ENCODE measurements at regions not wholly inside any gene's neighbourhood (a gene's known extent, or its start where the extent isn't known, plus 50 kb on each side); places are given as distances from the start of the nearest gene placed in this dataset.

- DNase-seq, result peak; percentile 55
Measured at GRCh38 chr1:209249785-209250440, 333.6 kb upstream of the CAMK1G start.

GRCh38 chr1:209250861-209251636 lies 332.5 kb upstream of the CAMK1G start:
- DNase-seq, result no peak

DNA sequence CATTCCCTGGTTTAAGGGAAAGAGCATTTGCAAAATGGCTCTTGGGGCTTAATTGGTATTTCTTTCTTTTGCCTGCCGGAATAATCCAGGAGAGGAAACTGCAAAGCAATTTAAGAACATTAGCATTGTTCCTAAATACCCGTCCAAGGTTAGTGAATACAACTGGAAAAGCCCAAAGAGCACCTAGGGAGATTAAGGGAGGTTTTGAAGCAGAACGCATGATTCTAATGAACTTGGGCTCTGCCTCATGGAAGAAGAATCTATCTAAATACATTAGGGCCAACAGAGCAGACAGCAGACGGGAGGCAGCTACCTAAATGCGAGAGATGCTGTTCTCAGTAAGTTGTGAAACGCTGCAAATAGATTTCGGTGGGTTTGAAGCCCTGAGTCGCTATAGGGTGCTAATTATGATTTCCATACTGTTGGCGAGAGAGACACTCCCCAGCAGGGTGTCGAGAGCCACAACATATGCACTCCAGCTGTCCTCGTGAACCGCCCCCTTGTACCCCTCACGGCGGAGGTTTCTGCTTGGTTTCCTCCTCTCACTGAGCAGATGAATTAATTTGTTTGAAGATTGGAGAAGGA lies 326.7 kb upstream of the CAMK1G start:
- no peak for DNase-seq

DNA sequence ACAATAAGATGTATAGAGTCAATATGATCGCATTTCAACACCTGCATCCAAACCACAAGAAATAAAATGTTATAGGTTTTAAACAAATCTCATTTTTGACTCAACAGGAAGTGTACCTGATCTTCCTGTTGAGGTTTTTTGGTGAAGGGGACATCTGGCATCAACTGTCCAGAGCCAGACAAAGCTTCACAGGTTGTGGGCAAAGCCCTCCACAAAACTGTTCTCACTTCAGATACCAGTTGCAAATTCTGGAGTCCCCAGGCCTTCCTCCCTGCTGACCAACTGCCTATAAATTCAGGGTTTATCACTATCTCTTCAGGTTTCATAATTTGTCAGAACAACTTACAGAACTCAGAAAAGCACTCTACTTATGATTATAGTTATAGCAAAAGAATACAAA lies 326.1 kb upstream of the CAMK1G start:
- no peak for DNase-seq

DNA sequence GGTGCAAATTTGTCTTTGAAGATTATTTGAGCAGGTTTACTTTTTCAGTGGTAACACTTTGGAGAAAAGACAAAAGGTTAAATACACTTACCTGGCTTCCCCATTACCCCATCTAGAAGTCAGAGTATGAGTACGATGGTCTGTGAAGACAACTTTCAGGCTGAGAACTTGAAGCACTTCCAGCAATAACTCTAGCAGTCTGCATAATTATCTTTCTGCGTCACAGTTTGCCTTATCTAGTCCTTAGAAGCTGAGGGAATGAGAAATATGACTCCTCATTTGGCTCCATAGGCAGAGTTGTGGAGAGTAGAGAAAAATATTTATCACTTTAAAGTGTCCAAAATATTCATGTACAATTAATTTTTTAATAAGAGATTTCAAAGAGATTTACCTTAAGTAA lies 323.4 kb upstream of the CAMK1G start:
- no peak for DNase-seq

DNA sequence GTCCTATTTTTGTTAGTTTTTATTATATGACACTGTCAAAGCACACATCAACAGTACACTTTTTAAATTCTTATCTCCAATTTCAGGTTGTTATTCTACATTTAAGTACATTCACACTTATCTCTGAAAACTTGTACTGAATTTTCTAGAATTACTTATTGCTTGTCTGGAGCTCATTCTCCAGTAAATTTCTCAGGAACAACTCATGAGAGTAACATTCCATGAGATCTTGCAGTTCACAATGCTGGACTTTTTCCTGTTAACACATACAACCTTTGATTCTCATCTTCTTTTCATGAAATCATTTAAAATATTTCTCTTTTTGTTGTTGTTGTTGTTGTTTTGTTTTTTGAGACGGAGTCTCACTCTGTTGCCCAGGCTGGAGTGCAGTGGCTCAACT lies 320.9 kb upstream of the CAMK1G start:
- no peak for DNase-seq

- DNase-seq, result no peak
Measured at GRCh38 chr1:209265301-209265700, 318.2 kb upstream of the CAMK1G start.

GRCh38 chr1:209266590-209267205 lies 316.8 kb upstream of the CAMK1G start:
- no peak for DNase-seq

- no peak for DNase-seq
Measured at GRCh38 chr1:209267968-209268367, 315.5 kb upstream of the CAMK1G start.

- DNase-seq, result no peak
Measured at GRCh38 chr1:209268479-209268878, 315.0 kb upstream of the CAMK1G start.

DNA sequence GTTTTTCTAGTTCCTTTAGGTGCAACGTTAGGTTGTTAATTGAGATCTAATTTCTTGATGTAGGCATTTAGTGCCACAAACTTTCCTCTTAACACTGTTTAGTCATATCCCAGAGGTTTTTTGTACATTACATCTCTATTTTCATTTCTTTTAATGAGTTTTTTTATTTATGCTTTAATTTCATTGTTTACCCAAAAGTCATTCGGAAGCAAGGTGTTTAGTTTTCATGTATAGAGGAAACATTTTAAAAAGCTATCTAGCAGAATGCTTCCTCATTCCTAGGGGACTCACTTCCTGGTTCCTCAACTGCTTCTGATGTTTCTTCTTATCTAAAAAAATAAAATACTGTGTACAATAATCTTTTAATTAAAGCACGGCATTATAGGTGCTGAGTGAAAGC lies 307.2 kb upstream of the CAMK1G start:
- DNase-seq, result no peak

DNA sequence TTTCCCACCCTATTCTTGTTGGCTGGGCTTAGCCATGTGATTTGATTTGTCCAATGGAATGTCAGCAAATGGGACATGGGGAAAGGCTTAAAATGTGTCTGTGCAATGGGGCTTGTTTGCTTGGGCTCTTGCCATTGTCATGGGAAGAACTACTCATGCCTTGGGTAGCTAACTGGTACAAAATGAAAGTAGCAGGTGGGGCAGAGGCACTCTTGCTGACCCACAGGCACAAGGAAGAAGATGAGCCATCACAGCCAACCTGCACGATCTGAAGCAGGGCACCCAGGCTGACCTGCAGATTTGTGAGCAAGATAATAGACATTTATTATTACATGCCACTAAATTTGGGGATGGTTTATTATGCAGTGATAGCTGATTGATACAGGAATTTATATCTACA lies 305.9 kb upstream of the CAMK1G start:
- DNase-seq, result no peak

DNA sequence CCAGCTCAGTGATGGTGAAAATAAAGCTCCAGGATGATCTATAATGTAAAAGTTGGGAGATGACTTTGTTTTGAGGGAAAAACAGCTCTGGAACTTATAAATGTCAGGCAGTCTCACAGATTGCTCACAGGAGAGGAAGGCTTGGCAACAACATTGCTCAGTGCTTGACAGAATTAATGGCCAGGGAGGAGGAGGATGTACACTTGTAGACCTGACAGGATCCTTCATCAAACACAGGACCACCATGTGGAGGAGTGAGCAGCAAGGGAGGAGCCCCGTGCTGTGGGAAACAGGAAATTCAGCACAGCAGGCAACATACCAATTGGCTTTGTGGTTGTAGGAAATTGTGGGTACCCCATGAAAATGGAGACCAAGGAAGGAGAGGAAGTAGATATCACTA lies 291.8 kb upstream of the CAMK1G start:
- DNase-seq, result no peak

DNA sequence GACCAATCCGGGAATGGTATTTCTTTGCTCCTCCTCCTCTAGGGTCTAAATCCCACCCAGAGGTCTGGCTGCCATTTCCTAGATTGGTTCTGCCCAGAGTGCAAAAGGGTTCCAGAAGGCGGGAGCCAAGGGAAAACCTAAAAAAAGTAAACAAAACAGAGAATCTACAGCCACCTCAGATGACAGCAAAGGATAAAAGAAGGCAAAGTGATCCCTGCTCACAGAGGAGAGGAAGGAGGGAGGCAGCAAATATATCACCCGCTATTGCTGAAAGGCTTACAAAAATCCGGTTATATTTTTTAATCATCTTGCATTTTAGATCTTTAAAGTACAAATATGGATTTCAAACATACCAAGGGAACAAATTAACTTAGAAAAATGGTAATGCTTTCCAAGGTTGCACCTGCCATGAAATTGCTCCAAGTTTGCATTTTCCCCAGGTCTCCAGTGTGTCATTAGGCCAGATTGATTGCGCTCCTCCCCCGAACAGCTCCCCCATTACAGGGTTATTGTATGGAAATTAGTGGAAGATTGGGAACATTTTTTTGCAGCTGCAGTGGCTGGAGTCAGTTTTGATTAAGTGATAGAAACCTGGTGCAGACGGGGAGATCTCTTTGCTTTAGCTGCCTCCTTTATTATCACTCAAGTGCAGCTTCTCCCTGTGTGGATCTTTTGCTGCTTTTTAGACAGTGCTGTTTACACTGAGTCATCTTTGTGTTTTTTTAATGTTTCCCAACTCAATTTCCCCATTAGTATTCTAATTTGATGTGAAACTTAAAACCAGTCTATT lies 280.5 kb upstream of the CAMK1G start:
- DNase-seq, result peak; percentile 32

DNA sequence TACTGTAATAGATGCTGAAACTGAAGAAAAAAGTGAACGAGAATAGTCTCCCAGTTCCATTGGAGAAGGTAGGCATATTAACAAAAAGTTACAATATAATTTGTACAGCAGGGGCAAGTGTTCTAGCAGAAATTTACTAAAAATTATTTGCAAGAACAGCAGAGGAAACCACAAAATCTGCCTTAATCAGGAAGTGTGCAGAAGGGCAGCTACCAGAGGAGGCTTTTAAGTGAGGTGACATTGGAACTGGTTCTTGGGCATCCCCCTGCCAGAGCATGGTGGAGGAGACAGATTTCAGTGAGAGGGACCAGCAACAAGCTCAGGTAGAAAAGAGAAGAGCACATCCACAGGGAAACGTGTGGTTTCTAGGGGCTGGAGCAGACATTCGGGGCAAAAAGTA lies 279.3 kb upstream of the CAMK1G start:
- no peak for DNase-seq

DNA sequence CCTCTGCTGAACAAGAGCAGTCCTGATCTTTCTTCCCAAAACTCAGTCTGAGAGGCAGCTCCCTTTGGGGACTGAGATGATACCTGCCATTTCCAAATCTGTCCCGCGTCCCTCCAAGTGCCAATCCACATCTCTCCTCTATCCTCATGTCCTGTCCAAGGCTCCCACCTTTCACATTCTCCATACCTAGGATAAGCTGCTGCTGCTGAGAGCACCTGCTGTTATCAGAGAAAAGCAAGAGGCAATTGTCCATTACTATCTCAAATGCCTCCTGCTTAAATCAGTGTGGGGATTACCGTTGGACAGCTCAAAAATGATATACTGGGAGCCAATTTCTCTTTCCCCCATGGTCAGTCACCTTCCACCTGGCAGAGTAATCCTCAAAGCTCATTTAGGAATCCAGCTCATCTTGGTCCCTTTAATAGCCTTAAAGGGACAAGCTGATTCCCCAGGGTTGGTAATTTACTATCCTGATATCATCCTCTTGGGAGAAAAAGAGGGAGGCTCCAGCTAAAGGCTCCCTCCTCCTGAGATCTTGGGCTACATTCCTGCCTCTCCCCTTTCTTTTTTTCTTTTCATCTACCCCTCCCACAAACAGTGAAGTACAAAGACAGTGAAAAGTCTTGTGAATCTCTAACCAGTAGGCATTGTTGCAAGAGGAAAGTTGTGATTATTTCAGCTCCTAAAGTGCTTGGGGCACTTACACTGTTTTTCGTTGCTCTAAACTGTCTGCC lies 278.1 kb upstream of the CAMK1G start:
- DNase-seq, result no peak

DNA sequence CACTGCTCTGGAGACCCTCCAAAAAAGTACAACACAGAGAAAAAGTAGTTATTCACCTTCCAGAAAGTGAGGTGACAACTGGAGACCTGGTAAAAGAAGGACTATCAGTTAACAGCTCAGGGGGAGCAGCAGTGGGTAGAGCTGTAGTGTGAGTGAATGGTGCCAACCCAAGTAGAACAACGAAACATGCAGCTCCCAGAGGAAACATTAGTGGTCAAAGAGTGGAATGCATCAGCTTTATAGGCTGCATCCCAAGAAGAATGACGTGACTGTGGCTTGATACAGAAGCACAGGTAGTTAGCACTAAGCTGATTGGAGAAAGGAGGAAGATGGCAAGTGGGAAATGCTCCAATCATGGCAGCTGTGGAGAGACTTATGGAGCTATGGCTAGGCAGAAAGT lies 275.7 kb upstream of the CAMK1G start:
- DNase-seq, result no peak

GRCh38 chr1:209309198-209309597 lies 274.3 kb upstream of the CAMK1G start:
- DNase-seq, result no peak

- DNase-seq, result no peak
Measured at GRCh38 chr1:209311770-209312169, 271.7 kb upstream of the CAMK1G start.

DNA sequence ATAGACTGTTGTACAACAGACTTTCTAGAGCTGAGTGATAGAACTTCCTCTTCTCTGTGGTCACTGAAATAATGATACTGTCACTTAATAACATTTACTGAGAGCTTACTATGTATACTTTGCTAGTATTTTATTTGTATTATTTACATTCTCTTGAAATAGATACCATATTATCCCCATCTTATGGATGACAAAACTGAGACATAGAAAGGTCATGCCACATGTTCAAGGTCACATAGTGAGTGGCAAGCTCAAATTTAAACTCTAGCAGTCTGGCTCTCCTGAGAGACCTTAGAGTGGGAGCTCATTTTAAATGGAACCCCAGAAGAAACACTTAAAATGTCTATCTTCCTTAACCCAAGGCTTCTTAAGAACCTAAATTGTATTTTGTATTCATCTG lies 266.6 kb upstream of the CAMK1G start:
- no peak for DNase-seq

DNA sequence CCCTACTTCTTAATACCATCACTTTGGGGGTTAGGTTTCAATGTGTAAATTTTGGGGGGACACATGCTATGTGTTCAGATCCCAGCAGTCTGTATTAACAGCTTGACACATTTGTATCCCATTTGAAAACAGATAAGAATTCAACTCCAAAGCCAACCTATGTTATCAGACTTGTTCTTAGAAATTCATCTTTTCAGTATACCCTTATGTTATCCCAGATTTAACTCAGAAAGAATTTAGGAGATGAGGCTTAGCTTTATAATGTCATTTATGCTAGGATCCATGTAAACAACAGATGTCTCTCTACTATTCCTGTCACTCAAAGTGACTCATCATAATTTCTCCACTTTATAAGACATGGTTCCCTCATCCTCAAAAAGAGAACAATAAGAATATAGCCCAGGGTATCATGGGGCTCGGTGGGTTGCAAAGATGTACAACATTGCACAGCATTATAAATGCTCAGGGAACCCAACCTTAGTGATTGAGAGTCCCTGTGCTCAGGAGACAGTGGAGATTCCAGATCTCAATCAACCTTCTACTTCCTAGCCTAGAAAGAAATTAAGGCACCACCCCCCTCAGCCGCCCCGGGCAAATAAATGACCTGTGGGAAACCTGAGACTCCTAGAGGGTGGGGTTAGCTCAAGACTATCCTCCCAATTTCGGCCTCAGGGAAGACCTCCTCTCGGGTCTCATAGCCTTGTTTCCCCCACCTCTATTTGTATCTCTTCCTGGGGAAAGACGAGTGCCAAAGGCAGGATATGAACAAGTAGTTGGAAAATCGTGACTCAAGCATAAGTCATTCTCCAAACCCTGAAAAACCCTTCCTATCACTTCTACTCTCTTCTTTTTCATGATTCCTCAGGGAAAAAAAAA lies 265.1 kb upstream of the CAMK1G start:
- DNase-seq, result no peak

All from COR-L47 (cell line).